Stimulated activated CD8-positive, alpha-beta memory T cell treated with anti-CD3 and anti-CD28 coated beads, Interleukin-7, amount 100 ng/mL, for 4 hours (primary cell): ENCODE measurements at regions not wholly inside any gene's neighbourhood (a gene's known extent, or its start where the extent isn't known, plus 50 kb on each side); places are given as distances from the start of the nearest gene placed in this dataset.

Experiments used
- DNase-seq, 2 donors: peaks; one replicate each; pipeline ENCODE4 v3.0.0-alpha.2; 2020; ENCODE audit warnings: low read depth in 2 of 2

DNA sequence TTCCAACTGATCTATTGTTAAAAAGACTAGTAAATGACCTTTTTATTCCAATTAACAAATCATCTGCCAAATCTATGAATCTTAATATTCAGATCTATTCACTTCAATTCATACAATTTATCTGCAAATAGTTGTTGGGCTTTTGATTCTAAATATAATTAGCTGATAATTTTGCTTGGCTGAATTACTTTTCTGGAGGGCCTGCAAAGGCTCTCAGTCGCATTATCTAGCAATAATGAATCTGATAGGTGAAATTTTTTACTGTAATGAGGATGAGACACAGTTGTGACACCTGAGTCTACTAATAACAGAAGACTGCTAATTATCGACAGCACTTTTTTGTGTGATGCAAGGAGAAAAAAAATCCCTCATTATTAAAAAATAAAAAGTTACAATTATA, 565.1 kb downstream of the ZEB2 start:
- DNase-seq = no peak

DNA sequence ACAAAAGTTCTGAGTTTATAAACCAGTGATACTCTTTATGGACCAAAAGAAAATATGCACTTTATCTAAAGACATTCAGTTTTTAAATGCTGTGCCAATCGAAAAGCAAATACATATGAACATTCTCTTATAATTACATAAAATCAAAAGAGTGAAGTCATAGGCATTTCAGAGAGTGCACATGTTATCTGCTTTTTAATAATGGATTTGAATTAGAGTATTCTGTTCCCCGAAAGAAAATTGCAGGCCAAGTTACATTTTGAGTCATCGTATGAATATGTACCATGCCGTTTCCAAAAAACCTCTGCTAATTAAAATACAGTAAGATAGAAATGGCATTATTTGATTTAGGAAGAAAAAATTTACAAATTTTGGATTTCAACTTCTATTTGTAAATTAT, 565.7 kb downstream of the ZEB2 start:
- DNase-seq = no peak

DNA sequence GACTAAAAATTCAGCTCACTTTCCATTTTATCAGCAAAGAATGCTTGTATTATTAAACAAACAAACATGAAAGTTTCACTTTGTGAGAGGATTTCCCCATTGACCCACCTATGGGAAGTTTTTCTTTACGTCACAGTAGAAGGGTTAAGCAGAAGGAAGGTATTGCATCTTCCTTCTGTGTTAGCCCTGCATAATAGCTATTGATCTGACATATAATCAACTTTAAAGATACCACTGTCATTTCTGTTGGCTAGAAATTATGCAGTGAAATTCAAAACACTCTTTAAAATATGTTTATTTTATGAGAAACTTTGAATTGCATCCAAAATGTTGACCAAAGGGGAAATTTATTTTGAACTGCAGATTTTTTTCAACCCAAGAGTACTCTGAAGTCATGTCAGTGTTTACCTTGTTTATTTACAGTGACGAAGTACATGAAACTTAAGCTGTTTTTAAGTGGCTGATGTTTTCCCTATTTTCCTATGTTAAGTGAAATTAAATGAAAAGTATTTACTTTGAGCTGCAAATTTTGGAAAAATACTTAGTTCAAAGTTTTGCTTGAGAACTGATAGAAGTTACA, 566.4 kb downstream of the ZEB2 start:
- DNase-seq = no peak

- no peak for DNase-seq
Observed at GRCh38 chr2:143952536-143952935, 567.4 kb downstream of the ZEB2 start.

DNA sequence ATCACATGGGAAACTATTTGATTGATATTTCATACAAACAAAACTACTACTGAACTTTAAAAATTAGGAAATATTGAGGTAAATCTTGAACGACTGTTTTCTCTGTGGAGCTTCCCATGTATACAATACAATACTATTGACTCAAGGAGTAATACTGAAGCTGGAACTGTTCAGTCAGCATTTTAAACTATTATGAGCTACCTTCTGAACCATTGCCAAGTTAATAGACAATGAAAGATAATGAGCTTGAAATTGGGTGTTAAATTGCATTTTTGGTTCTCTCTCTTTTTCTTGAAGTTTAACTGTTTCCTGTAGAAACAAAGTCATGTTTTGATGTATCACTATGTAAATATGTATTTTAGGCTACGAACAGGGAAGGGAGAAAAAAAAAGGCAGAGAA, 569.2 kb downstream of the ZEB2 start:
- no peak for DNase-seq

DNA sequence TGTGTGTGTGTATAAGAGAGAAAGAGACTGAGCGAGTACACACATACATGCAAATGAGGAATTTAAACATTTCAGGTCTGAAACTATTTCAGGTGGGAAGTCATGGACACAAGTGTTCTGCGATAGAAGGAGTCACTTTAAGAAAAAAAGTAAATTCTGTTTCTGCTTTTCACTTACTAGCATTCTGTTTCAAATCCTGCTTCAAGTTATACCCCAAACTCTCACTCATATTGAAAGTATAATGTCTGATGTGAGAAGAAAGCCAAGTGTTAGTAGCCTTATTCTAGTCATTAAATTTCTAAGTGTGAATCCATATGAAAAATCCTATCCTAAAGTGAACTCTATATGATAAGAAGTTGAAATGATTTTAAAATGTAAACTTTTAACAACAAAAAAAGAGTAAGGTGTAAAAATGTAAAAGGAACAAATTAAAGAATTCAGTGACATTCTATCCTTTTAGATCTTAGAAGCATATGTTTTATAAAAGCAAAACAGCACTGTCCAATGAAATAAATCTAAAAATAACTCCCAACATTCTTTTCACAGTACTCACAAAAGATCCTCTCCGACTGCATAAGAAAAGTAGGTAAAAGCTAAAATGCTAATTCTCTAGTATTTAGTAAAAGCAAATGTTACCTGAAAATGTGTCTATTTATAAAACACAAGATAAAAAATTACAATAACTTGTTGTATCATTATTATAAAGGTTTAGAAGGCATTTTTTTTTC, 570.6 kb downstream of the ZEB2 start:
- no peak for DNase-seq

- DNase-seq = no peak
Observed at GRCh38 chr2:143948710-143949109, 571.2 kb downstream of the ZEB2 start.

GRCh38 chr2:143946436-143947391, 573.2 kb downstream of the ZEB2 start:
- DNase-seq = no peak

DNA sequence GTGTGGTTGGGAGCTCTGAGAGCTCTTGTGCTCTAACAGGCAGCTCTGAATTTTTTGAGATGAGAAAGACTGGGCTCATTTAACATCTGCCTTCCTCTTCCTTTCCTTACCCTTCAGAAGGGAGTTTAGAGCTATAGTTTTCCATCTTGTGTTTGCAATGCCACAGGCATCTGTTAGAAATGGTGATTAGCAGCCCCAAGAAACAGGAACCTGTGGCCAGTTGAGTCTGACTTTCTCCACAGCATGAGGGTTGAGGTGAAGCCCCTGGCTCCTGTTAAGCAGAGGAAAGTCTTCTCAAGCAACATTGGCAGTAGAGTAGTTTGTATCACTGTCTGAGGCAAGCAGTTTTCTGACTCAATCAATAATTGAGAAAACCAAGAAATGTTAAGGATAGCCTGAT, 577.4 kb downstream of the ZEB2 start:
- no peak for DNase-seq

- no peak for DNase-seq
Observed at GRCh38 chr2:143940720-143941119, 579.2 kb downstream of the ZEB2 start.

DNA sequence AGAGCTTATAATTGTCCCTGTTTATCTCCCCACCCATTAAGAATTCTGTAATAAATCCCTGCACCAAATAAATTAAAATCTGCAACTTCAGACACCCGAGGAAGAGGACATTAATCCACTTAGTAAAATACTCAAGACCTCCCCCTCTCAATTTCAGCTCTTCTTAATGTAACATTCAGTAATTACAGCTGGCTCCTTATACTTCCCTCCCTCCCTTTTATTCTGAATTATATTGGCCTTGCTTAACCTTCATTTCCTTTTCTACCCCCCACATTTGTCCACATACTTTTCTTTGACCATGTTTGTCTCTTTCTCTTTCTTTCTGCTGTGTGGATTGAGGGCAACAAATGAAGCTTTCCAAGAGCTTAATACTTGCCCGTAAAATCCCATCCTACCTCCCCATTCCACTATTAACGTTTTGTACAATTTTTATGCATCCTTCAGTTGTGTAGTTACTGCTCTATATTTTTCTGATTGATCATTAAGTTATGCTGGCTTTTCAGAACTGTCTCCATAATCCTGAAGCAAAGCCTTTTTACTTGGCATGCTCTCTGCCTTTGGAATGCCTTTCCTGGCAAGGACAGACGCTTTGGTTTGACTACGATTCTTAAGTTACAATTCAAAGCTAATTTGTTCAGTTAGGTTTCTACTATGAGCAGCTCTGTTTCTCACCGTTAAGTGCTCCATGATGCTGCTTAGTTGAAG, 580.1 kb downstream of the ZEB2 start:
- DNase-seq = no peak

DNA sequence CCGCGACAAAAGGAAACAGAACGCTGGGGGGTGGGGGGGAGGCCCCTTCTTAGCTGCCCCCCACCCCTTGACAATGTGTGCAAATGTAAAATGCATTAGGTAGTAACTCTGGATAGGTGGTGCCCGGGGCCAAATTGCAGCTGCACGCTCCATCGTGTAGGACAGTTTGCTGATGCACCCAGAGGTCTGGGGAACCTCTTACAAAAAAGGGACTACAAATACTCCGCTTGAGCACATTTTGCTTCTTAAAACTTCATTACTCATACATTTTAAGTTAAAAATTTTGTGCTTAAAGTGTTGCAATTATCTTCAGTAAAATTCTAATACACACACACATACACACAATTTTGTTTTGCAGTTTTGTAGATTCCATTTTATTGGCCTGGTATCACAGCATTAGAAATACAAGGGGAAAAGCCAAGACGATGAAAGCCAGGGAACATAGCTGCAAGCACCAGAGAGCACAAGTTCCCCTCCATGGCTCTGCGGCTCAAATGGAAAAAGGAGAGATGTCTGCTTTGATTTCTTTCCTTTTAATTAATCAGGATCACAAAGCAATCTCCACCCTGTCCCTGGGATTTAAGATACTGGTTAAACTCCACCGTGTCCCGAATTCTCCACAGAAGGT, 582.1 kb downstream of the ZEB2 start:
- DNase-seq = no peak

- peak; percentile 10 to 47 for DNase-seq
Observed at GRCh38 chr2:143936848-143937722, 582.8 kb downstream of the ZEB2 start.

DNA sequence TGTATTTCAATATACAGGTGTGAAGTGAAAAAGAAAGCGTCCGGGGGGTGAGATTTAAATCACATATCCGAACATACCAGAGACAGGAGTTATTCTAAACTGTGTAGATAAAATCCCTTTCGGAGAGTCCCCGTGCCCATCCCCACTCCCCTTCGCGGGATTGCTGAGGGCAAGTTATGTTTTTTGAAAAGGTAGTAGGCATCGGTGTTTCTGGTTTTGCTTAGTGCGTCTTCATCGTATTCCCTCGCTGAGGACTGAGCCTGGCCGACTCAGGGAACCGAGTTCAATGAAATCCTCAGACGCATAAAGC, 583.4 kb downstream of the ZEB2 start:
- DNase-seq = no peak

- DNase-seq = no peak
Observed at GRCh38 chr2:143935482-143935752, 584.5 kb downstream of the ZEB2 start.

DNA sequence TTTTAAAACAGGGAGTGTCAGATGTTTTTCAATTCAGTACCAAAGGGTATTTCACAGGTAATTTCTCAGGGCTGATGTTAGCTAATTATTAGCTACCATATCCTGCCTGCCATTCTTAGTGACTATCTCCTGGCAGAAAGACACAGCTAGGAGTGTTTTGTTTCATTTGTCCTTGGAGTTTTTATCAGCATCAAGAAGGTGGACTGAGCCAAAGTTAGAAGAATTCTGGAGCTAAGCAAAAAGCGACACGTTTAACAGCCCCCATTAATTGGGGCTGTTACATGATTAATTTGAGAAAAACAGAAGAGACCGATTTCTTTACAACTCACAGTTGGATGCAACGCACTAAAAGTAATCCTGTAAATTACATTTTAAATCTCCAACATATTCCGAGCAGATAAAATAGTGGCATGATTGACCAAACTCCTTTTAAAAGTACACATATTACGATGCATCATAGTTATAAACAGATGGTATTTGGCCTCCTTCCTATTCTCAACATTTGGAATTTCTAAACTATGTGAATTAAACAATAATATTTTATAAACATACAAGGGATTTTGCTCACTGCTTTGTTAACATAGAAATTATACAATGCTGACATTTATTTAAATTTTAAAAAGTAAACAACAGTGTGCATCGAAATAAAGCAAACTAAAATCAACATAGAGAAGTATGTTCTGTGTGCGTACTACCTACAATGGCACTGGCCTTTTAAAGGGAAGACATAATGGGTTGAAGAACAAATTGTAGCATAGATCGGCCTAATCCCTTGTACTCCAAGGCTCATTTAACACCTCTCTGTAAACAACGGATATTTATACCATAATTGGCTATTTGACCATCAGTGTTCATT, 585.1 kb downstream of the ZEB2 start:
- no peak for DNase-seq

- DNase-seq = no peak
Observed at GRCh38 chr2:143933946-143934569, 585.9 kb downstream of the ZEB2 start.

GRCh38 chr2:143930891-143931290, 589.0 kb downstream of the ZEB2 start:
- DNase-seq = no peak

DNA sequence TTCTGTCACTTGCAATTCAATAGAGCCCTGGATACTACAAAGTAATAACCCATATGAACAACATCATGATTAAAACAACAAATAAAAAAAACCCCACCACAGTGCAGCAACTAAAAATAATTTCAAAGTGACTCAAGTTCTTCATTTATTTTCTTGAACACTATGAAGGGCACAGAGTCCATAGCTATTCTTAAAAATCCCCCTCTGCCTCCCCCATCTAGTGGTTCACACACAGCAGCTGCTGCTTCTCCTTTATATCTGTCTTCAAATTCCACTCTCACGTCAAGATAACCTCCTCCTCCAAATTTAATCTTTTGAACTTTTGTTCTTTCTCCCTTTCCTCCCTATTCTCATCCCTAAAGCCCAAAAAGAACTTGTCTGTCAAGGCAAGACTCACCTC, 591.3 kb downstream of the ZEB2 start:
- DNase-seq = no peak

GRCh38 chr2:143928184-143928583, 591.7 kb downstream of the ZEB2 start:
- DNase-seq = no peak
